ENCODE measurements at regions not wholly inside any gene's neighbourhood (a gene's known extent, or its start where the extent isn't known, plus 50 kb on each side); places are given as distances from the start of the nearest gene placed in this dataset.

DNA sequence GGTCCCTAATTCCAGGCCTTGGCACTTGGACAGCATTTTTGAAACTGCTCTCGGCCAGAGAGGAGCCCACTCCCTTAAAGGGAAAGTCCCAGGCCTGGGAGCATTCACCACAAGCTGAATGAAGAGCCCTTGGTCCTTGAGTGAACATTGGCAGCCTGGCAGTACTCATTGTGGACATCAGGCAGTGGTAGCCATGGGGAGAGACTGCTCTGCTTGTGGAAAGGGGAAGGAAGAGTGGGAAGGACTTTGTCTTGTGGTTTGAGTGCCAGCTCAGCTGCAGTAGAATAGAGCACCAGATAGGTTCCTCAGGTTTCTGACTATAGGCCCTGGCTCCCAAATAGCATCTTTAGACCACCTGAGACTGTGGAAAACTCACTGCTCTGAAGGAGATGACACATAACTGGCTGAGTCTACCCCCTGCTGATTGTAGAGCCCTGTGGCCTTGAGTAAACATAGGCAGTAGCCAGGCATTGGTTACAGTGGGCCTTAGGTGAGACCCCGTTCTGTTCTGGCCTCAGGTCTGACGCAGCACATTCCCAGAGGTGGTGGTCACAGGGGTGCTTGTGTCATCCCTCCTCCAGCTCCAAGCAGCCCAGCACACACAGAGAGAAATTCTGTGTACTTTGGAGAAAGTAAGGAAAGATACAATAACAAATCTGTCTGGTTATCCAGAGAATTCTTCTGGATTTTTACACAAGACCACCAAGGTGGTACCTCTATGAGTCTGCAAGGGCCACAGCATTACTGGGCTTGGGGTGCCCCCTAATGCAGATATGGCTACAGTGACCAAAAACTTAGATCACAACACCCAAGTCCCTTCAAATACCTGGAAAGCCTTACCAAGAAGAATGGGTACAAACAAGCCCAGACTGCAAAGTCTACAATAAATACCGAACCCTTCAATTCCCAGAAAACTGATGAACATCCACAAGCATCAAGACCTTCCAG, 153.8 kb downstream of the GNAI1 start:
- FAIRE-seq: no peak

DNA sequence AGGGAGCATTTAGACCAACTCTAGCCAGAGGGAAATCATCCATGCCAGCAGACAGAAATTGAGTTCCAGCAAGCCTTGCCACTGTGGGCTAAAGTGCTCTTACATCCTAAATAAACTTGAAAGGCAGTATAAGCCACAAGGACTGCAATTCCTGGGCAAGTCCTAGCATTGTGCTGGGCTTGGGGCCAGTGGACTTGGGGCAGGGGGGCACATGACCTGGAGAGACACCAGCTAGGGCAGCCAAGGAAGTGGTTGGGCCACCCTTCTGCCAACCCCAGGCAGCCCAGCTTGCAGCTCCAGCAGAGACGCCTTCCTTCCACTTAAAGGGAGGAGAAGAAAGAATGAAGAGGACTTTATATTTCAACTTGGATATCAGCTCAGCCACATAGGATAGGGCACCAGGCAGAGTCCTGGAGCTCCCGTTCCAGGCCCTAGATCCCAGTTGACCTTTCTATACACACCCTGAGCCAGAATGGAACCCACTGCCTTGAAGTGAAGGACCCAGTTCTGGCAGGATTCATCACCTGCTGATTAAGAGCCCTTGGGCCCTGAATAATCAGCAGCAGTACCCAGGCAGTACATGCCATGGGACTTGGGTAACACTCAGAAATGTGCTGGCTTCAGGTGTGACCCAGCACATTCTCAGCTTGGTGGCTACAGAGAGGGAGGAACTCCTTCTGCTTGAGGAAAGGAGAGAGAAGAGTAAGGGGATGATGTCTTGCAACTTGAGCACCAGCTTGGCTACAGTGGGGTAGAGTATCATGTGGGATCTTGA, 153.0 kb downstream of the GNAI1 start:
- no peak for FAIRE-seq

DNA sequence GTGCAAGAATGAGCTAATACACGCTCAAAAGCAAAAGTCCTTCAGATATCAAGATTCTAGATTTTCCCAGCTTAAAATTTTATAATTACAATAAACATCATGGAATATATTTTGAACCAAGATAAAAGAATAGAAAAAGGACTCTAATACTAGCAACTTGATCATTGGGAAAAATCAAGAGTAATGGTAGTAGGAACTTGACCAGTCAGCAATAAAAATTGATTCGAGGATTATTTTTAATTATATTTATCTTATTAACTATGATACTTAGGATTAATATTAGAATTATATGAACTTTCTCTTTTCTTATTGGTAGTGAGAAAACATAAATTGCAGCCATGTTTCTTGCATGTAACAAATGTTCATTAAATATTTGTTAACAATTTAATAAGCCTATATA, 152.0 kb downstream of the GNAI1 start:
- no peak for FAIRE-seq

DNA sequence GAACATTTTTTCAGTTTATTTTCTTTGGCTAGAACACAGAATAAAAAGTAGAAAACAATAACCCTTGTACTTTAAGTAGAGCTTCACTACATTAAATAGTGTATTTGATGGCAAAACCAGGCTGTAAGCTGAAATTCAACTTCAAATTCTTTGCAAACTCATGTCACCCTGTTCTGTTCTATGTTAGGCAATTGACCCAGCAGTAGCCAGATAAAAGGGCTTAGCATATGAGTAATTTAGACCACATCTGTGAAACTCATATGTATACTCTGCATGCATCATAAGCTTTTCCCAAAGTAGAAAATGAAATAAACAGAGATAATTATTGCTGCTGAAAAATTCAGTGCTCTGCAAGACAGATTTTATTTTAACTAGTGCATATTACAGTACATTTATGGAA, 150.2 kb downstream of the GNAI1 start:
- FAIRE-seq: no peak

DNA sequence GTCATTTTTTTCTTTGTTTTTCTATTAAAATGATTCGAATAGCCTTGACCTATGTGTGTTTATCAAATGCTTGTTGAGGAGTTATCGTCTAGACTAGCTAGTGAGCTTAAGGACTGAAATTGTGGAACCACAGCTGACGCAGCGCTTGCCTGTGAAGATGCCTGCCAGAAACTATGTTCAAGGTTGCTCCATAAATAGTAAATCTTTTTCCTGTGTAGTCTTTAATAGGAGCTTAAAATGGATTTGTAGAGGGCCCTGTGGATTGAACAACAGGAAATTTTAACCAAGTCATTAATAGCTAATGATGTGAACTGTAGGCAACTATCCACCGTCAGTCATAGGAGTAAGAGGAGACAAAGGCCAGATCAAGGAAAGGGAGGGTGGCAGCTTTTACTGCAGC, 145.1 kb downstream of the GNAI1 start:
- no peak for FAIRE-seq

DNA sequence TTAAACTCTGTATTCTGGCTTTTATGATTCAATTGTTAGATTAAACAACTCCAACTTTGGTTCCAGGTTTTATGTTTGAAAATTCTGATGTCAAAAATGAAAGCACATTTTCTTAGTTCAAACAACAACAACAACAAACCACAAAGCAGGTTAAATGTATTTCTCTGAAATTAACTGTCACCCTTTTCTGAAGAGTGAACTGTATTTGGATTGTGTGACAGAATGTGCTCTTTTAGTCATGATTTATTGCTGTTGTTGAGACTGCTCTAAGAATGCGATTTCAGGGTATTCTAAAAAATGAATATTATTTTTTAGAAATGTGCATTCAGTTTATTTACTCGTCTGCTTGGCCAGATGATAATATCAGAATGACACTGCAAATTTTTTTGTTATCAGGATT, 144.1 kb downstream of the GNAI1 start:
- no peak for FAIRE-seq

DNA sequence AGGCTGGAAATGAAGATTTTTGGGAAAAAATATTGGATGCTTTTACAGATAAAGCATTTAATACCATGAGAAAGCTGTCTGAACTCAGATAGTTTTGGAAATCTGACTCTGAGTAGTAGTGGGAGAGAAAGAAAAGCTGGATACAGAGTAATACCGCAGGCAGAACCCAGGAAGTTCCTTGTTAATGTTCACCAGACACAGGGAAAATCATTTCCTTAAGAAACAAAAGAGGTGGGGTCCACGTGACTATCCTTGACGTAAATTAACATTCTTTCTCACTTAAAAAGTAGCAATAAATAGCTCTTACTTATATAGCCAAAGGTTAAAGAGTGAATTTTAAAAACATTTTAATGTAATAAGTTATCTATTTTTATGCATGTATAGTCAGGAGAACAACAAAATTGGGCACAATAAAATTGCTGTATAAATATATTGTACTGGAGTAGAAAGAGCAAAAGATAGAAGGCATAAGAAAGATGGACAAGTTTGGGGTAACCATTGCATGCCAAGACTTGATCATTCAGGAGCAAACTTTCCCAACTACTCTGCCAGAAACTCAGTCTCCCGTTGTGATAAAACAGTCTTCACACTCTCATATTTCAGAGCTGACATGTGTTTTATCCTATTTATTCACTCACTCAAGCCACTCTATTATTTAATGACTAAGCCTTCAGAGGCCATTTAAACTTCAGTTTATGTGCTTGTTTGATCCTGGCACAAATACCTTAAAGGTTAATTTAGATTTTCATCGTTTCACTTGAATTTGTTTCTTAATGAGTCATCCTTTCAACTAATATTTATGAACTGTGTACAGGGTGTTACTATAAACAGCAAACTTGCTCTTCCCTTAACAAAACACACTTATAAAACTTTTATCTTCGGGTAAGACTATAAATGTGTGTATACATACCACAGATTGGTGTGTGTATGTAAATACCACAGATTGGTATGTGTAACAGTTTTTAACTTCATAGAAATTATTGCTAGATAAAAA, 143.1 kb downstream of the GNAI1 start:
- no peak for FAIRE-seq

Measured in TTC549 (cell line).